Karpas-422 (cell line): ENCODE measurements at regions not wholly inside any gene's neighbourhood (a gene's known extent, or its start where the extent isn't known, plus 50 kb on each side); places are given as distances from the start of the nearest gene placed in this dataset.
"Not testable (repeated sequence)": the region's sequence is repeated elsewhere in the genome, so short reads cannot be mapped to it uniquely, and the experiment has no call there.

Experiments
- DNase-seq: peaks from one replicate; pipeline ENCODE4 v3.0.0-alpha.2; 2015
- H2AFZ ChIP-seq: fragments of 200-600 bp; sonication (generic); 2 replicates; pipeline ENCODE4 v1.6.1; 2014; ENCODE audit warnings: antibody characterized with exemption, low read length, mixed read lengths
- H3K27ac ChIP-seq: fragments of 200-600 bp; sonication (generic); 2 replicates; pipeline ENCODE4 v1.5.1; 2014; ENCODE audit warnings: mild to moderate bottlenecking, low read length, moderate library complexity
- H3K27me3 ChIP-seq: fragments of 200-600 bp; sonication (generic); 2 replicates; pipeline ENCODE4 v1.6.1; 2014; ENCODE audit warnings: low read length, mixed read lengths
- H3K36me3 ChIP-seq: fragments of 200-600 bp; sonication (generic); 2 replicates; pipeline ENCODE4 v1.6.1; 2014; ENCODE audit warnings: low read length, mixed read lengths; ENCODE audit not compliant: insufficient read depth
- H3K4me1 ChIP-seq: fragments of 200-600 bp; sonication (generic); 2 replicates; pipeline ENCODE4 v1.6.1; 2014; ENCODE audit warnings: mild to moderate bottlenecking, low read length, mixed read lengths
- H3K4me2 ChIP-seq: fragments of 200-600 bp; sonication (generic); 2 replicates; pipeline ENCODE4 v1.6.1; 2014; ENCODE audit warnings: low read length, low read depth, mild to moderate bottlenecking; ENCODE audit not compliant: poor library complexity, severe bottlenecking
- H3K4me3 ChIP-seq: fragments of 200-600 bp; sonication (generic); 2 replicates; pipeline ENCODE4 v1.5.1; 2014; ENCODE audit warnings: mild to moderate bottlenecking, antibody characterized with exemption, low read length, mixed read lengths
- H3K79me2 ChIP-seq: fragments of 200-600 bp; sonication (generic); 2 replicates; pipeline ENCODE4 v1.6.1; 2014; ENCODE audit warnings: mild to moderate bottlenecking, low read length, mixed read lengths
- H3K9ac ChIP-seq: fragments of 200-600 bp; sonication (generic); 2 replicates; pipeline ENCODE4 v1.6.0; 2014; ENCODE audit warnings: low read length
- H3K9me2 ChIP-seq: fragments of 200-600 bp; sonication (generic), shearing (Covaris generic); replicated peaks from 2 replicates; pipeline ENCODE4 v1.6.0; 2014; ENCODE audit warnings: mild to moderate bottlenecking, low read length, moderate library complexity; ENCODE audit not compliant: insufficient read depth
- H3K9me3 ChIP-seq: fragments of 300-700, 200-600 bp; sonication (generic); 2 replicates; pipeline ENCODE4 v1.6.1; 2014; ENCODE audit warnings: low read length, mixed read lengths
- H4K20me1 ChIP-seq: fragments of 200-600 bp; sonication (generic); 2 replicates; pipeline ENCODE4 v1.6.1; 2014; ENCODE audit warnings: mild to moderate bottlenecking, antibody characterized with exemption, low read length, low read depth; ENCODE audit not compliant: insufficient read depth

DNA sequence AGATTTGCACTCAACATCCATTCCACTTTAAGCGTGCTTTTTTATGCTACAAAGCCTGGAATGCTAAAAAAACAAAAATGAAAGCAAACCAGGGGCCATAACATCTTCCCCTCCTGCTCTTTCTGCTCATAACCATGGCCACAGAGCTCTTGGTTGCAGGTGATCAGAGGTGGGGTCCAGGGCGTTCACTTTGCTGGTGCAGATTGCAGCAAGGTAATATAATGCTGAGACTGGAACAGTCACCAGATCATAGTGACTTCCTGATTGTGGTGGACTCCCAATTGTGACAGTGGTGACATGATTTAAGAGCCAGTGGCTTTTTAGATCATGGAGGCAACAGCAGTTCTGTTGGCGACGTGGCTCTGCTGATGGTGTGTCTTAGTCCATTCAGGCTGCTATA lies 115.0 kb upstream of the CPM start:
- Histone ChIP-seq H3K27ac (no peak overlapping the region), H3K4me2 (no peak overlapping the region), H4K20me1 (no peaks in the 10 kb centered on the region), H2AFZ (no peak overlapping the region), H3K79me2 (no peaks in the 10 kb centered on the region), H3K9ac (no peak overlapping the region), H3K36me3 (no peaks in the 10 kb centered on the region), H3K4me1 (no peaks in the 10 kb centered on the region), H3K9me3 (no peaks in the 10 kb centered on the region), H3K4me3 (no peak overlapping the region), H3K27me3 (no peaks in the 10 kb centered on the region), H3K9me2 (no peaks in the 10 kb centered on the region)
- no peak for DNase-seq

DNA sequence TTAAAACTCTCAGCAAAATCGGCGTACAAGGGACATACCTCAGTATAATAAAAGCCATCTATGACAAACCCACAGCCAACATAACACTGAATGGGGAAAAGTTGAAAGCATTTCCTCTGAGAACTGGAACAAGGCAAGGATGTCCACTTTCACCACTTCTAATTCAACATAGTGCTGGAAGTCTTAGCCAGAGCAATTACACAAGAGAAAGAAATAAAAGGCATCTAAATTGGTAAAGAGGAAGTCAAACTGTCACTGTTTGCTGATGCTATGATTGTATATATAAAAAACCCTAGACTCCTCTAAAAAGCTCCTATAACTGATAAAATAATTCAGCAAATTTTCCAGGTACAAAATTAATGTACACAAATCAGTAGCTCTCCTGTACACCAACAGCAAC lies 116.9 kb upstream of the CPM start:
- H3K27me3 ChIP-seq, H3K36me3 ChIP-seq, H3K9me2 ChIP-seq, H3K79me2 ChIP-seq, H3K4me2 ChIP-seq, H3K27ac ChIP-seq, H3K4me3 ChIP-seq, DNase-seq, H3K9ac ChIP-seq, H4K20me1 ChIP-seq, H3K9me3 ChIP-seq, H2AFZ ChIP-seq, H3K4me1 ChIP-seq: not testable (repeated sequence)

DNA sequence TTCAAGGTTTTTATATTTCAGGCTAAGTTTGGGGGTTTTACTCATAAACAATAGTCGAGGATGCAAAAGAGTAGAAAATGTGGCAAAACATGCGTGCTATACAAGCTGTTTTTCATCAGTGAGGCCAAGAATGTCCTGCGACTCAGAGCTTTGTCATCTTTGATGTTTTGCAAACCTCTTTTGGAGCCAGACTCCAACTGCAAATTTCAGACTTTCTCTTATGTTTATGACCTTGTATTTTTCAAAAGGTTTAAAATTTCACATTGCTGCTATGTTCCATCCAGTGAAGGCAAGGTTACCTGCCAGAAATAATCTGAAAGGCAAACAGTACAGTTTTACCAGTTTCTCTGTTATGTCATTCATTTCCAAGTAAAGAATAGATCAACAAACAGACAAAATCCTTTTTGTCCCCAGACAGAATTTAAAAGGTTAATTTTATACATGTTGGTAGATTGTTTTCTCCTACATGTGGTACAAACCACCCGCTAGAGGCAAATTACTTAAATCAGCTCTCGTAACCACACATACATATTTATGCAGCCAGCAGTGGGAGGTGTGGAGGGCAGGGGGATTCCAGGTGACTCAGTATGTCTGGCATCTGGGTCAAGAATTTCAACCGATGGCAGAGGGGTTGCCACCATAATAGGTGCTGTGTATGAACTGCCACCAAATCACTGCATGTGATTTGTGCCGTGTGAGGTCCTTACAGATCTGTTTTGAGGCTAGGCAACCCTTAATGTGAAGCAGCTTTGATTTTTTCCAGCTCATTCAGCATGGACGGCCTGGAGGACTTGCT lies 119.8 kb upstream of the CPM start:
- no peaks in the 10 kb centered on the region for H3K9me2 ChIP-seq
- no peak overlapping the region for H3K4me3 ChIP-seq
- H3K27ac ChIP-seq = no peak overlapping the region
- H2AFZ ChIP-seq = no peak overlapping the region
- H3K9me3 ChIP-seq = no peaks in the 10 kb centered on the region
- no peaks in the 10 kb centered on the region for H3K36me3 ChIP-seq
- H3K27me3 ChIP-seq = no peaks in the 10 kb centered on the region
- H3K4me2 ChIP-seq = no peak overlapping the region
- H4K20me1 ChIP-seq = no peaks in the 10 kb centered on the region
- no peaks in the 10 kb centered on the region for H3K4me1 ChIP-seq
- H3K79me2 ChIP-seq = no peaks in the 10 kb centered on the region
- DNase-seq = no peak
- no peak overlapping the region for H3K9ac ChIP-seq

DNA sequence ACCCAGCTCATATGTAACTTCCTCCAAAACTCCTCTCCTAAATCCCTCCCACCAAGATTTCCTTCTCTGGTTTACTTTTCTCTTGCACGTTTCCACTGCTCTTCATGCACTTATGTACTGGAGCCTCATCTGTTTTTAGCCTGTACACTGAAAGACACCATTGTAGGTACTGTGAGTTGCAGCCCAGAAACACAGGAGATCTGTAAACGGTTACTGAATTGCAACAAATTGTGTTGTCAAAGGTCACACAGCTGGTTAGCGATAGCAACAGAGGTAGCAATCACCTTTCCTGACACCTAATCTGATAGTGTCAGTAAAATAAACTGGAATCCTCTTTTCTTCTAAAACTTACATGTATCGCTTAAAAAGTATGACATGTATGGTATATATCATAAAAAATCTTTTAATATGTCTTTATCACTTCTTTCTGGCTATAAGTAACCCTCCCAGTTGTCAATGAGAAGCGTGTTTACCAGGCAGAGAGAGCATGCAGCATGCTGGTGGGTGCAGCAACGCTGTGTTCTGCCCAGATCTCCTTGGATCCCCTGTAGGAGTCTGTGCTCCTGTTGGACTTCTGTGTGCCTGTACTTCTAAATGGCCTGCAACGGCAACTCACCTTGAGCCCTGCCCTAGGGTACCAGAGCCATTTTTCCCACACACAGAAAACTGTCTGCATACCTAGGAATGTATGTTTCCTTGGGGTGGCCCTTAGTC lies 121.5 kb upstream of the CPM start:
- no peak for DNase-seq
- Histone ChIP-seq H3K36me3 (no peaks in the 10 kb centered on the region), H4K20me1 (no peaks in the 10 kb centered on the region), H3K9me2 (no peaks in the 10 kb centered on the region), H3K27me3 (no peaks in the 10 kb centered on the region), H3K4me2 (no peak overlapping the region), H3K9me3 (no peaks in the 10 kb centered on the region), H3K4me3 (no peak overlapping the region), H2AFZ (no peak overlapping the region), H3K79me2 (no peaks in the 10 kb centered on the region), H3K4me1 (no peaks in the 10 kb centered on the region), H3K27ac (no peak overlapping the region), H3K9ac (no peak overlapping the region)

DNA sequence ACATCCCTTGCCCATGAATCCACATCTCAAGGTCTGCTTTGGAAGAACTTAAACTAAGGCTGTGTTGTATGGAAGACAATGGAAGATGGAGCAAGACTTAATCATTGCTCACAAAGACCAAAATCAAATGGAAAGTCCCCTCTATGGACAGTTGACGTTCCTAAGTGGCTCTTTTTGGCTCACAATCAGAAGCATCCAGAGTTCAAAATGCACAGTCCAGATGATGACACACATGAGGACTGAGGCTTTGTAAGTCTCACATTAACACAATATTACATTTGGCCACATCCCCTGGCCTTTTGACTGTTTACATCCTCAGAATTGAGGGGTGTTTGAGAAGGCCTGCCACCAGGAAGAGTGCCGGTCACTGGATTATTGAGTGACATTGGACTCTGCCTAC lies 122.3 kb upstream of the CPM start:
- H3K36me3 ChIP-seq = no peaks in the 10 kb centered on the region
- no peak overlapping the region for H3K4me2 ChIP-seq
- no peaks in the 10 kb centered on the region for H3K27me3 ChIP-seq
- no peak overlapping the region for H3K27ac ChIP-seq
- H3K79me2 ChIP-seq = no peaks in the 10 kb centered on the region
- H3K9me3 ChIP-seq = no peaks in the 10 kb centered on the region
- H3K4me1 ChIP-seq = no peaks in the 10 kb centered on the region
- no peak overlapping the region for H3K9ac ChIP-seq
- H2AFZ ChIP-seq = no peak overlapping the region
- no peaks in the 10 kb centered on the region for H4K20me1 ChIP-seq
- no peaks in the 10 kb centered on the region for H3K9me2 ChIP-seq
- DNase-seq = no peak
- H3K4me3 ChIP-seq = no peak overlapping the region

DNA sequence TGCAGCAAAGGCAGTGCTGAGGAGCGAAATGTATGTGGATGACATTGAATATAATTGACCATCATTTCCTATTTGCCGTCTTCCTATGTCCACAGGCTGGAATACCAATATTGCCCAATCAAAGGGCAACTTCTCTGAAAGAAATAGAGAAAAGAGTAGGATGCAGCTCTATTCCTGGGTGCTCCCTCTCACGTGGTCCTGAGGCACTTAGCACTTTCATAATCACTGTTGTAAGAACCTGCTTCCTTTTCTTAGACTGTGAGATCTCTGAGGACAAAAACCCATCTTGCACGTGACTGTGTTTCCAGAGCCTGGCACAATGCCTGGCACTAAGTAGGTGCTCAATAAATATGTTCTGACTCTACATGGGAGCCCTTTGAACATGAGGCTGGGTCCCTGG lies 122.7 kb upstream of the CPM start:
- Histone ChIP-seq H3K4me3 (no peak overlapping the region), H3K79me2 (no peaks in the 10 kb centered on the region), H3K4me2 (no peak overlapping the region)

DNA sequence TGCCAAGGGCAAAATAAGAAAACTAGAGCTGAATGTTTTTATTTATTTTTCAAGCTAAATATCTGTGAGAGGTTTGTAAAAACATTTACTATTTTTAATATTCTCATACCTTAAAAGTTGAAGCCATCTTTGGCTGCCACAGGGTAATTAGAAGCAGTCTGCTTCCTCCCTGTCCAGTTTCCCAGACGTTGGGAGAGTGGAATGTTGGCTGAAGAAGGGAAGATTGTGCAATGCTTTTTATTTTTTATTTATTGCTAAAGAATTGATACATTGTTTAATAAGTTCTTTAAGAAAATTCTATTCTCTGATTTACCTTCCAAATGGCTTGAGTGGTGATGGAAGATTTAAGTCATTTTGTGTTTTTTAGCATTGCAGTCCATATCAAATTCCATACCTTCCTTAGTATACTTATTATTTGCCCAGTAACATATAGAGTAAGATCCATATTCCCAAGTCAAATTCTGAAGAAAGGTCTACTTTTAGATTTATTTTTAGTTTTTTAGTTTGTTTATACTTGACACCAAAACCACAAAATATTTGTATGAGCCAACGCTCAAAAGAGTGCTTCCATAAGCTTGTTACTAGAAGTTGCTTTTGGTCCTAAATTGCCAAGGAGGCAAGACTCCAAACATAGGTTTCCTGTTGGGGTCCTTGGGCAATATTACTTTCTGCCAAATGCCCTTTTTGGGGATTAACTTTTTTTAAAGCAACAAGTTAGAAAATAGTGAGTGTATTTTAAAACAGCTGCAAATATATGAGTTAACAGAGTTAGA lies 124.0 kb upstream of the CPM start:
- Histone ChIP-seq H3K4me2 (no peak overlapping the region), H3K4me3 (no peak overlapping the region), H3K27ac (no peak overlapping the region), H3K79me2 (no peaks in the 10 kb centered on the region), H3K4me1 (no peaks in the 10 kb centered on the region), H4K20me1 (no peaks in the 10 kb centered on the region), H3K9ac (no peak overlapping the region), H3K36me3 (no peaks in the 10 kb centered on the region), H3K9me2 (no peaks in the 10 kb centered on the region), H3K9me3 (no peaks in the 10 kb centered on the region), H3K27me3 (no peaks in the 10 kb centered on the region), H2AFZ (no peak overlapping the region)
- no peak for DNase-seq

More for the DNA sequence above, 122.7 kb upstream of the CPM start:
- Histone ChIP-seq H3K27me3 (no peaks in the 10 kb centered on the region), H2AFZ (no peak overlapping the region), H3K36me3 (no peaks in the 10 kb centered on the region), H3K9me3 (no peaks in the 10 kb centered on the region), H3K9me2 (no peaks in the 10 kb centered on the region), H3K27ac (no peak overlapping the region), H3K9ac (no peak overlapping the region), H4K20me1 (no peaks in the 10 kb centered on the region), H3K4me1 (no peaks in the 10 kb centered on the region)
- no peak for DNase-seq

DNA sequence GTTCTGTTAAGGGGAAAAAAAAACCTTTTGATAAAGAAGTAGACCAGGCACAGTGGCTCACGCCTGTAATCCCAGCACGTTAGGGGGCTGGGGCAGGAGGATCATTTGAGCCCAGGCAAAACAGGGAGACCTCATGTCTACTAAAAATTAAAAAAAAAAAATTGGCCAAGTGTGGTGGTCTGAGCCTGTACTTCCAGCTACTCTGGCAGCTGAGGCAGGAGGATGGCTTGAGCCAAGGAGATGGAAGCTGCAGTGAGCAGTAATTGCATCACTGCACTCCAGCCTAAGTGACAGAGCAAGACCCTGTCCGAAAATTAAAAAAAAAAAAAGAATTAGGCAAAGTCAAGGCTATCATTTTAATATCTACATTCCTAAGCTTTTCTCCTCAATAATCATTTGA lies 124.8 kb upstream of the CPM start:
- no peaks in the 10 kb centered on the region for H3K27me3 ChIP-seq
- H3K27ac ChIP-seq = no peak overlapping the region
- no peaks in the 10 kb centered on the region for H3K9me2 ChIP-seq
- no peak overlapping the region for H3K4me3 ChIP-seq
- H3K36me3 ChIP-seq = no peaks in the 10 kb centered on the region
- no peak overlapping the region for H3K4me2 ChIP-seq
- H3K9ac ChIP-seq = no peak overlapping the region
- H3K4me1 ChIP-seq = no peaks in the 10 kb centered on the region
- H3K9me3 ChIP-seq = no peaks in the 10 kb centered on the region
- DNase-seq = no peak
- no peak overlapping the region for H2AFZ ChIP-seq
- H3K79me2 ChIP-seq = no peaks in the 10 kb centered on the region
- no peaks in the 10 kb centered on the region for H4K20me1 ChIP-seq
